ENCODE measurements at regions not wholly inside any gene's neighbourhood (a gene's known extent, or its start where the extent isn't known, plus 50 kb on each side); places are given as distances from the start of the nearest gene placed in this dataset.

DNA sequence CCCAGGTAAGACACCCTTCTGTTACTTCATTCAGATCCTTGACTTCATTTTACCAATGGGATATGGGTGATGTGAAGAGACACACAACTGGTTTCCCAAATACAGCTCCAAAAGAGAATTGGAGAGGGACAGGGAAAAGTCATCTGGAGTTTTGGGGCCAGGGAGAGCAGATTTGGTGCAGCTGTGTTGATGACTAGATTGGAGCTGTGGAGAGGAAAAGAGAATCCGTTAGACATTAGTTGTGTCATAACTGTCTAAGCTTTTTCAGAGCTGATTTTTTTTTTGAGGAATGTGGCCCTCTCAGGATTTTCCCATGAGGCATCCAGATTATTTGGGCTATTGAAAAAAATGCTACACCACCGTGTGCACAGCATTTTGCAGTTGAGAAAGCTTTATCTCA, 423.4 kb downstream of the DMAC1 start:
- H3K9me2 ChIP-seq (replicated peaks; ENCODE audit: low read depth, low read length): no peaks in the 10 kb centered on the region
- no peaks in the 10 kb centered on the region for H3K79me2 ChIP-seq (ENCODE audit: insufficient read depth, low read length)
- no peak overlapping the region for H3K4me2 ChIP-seq (ENCODE audit: low read depth, low read length, poor library complexity, severe bottlenecking)
- no peaks in the 10 kb centered on the region for H3K9me3 ChIP-seq (ENCODE audit: insufficient read depth, low read depth, low read length)
- no peak overlapping the region for H3K9ac ChIP-seq (ENCODE audit: low read depth, low read length, poor library complexity, severe bottlenecking)
- H3K36me3 ChIP-seq (ENCODE audit: insufficient read depth, low read length): no peaks in the 10 kb centered on the region
- H3F3A ChIP-seq (ENCODE audit: low read depth): no peaks in the 10 kb centered on the region
- H4K20me1 ChIP-seq (ENCODE audit: insufficient read depth, low read length, poor library complexity, severe bottlenecking): no peaks in the 10 kb centered on the region
- no peaks in the 10 kb centered on the region for H3K4me1 ChIP-seq (ENCODE audit: insufficient read depth, low read length, poor library complexity, severe bottlenecking)
- no peaks in the 10 kb centered on the region for H3K27me3 ChIP-seq (ENCODE audit: insufficient read depth, low read length, poor library complexity, severe bottlenecking)
- TF ChIP-seq, protein P1, sequence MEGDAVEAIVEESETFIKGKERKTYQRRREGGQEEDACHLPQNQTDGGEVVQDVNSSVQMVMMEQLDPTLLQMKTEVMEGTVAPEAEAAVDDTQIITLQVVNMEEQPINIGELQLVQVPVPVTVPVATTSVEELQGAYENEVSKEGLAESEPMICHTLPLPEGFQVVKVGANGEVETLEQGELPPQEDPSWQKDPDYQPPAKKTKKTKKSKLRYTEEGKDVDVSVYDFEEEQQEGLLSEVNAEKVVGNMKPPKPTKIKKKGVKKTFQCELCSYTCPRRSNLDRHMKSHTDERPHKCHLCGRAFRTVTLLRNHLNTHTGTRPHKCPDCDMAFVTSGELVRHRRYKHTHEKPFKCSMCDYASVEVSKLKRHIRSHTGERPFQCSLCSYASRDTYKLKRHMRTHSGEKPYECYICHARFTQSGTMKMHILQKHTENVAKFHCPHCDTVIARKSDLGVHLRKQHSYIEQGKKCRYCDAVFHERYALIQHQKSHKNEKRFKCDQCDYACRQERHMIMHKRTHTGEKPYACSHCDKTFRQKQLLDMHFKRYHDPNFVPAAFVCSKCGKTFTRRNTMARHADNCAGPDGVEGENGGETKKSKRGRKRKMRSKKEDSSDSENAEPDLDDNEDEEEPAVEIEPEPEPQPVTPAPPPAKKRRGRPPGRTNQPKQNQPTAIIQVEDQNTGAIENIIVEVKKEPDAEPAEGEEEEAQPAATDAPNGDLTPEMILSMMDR (conservative IDR thresholded peaks at IDR 0.05; ENCODE audit: low read length): no peak
- no peak for TF ChIP-seq EZH2phosphoT487 (IDR thresholded peaks at IDR 0.05; ENCODE audit: borderline replicate concordance)
- H2AFZ ChIP-seq (ENCODE audit: low read length): no peak overlapping the region
- H3K4me3 ChIP-seq (ENCODE audit: low read length, poor library complexity, severe bottlenecking): no peak overlapping the region

- TF ChIP-seq EZH2phosphoT487 (IDR thresholded peaks at IDR 0.05; ENCODE audit: borderline replicate concordance): no peak
- TF ChIP-seq, protein P1 (conservative IDR thresholded peaks at IDR 0.05; ENCODE audit: low read length): no peak
- no peak overlapping the region for H3K9ac ChIP-seq (ENCODE audit: low read depth, low read length, poor library complexity, severe bottlenecking)
- no peak overlapping the region for H2AFZ ChIP-seq (ENCODE audit: low read length)
- no peaks in the 10 kb centered on the region for H3K9me2 ChIP-seq (replicated peaks; ENCODE audit: low read depth, low read length)
- no peak overlapping the region for H3K4me2 ChIP-seq (ENCODE audit: low read depth, low read length, poor library complexity, severe bottlenecking)
- H3K4me1 ChIP-seq (ENCODE audit: insufficient read depth, low read length, poor library complexity, severe bottlenecking): no peaks in the 10 kb centered on the region
- no peaks in the 10 kb centered on the region for H3K9me3 ChIP-seq (ENCODE audit: insufficient read depth, low read depth, low read length)
- H4K20me1 ChIP-seq (ENCODE audit: insufficient read depth, low read length, poor library complexity, severe bottlenecking): no peaks in the 10 kb centered on the region
- H3K36me3 ChIP-seq (ENCODE audit: insufficient read depth, low read length): no peaks in the 10 kb centered on the region
- H3K4me3 ChIP-seq (ENCODE audit: low read length, poor library complexity, severe bottlenecking): no peak overlapping the region
- no peaks in the 10 kb centered on the region for H3K79me2 ChIP-seq (ENCODE audit: insufficient read depth, low read length)
- H3F3A ChIP-seq (ENCODE audit: low read depth): no peaks in the 10 kb centered on the region
- H3K27me3 ChIP-seq (ENCODE audit: insufficient read depth, low read length, poor library complexity, severe bottlenecking): no peaks in the 10 kb centered on the region
These were observed 424.5 kb downstream of the DMAC1 start for GRCh38 chr9:7375013-7375511.

DNA sequence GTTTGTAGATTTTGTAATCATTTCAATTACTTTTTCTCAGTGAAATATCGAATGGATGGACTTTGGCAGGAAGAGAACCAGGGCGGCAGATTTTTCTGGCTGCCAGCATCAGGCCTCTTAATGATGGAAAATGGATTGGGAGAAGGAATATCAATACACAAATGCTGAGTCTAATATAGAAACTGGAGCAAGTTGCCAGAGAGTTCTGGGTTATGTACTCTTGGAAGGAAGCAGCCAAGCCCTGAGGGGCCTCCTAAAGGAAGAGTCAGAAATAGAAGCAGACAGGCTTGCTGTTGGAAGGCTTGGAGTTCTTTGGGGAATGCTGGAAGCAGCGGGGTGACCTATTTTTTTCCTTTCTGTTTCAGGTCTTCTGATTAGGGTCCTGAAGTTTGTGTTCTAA, 428.6 kb downstream of the DMAC1 start:
- Histone ChIP-seq H4K20me1 (ENCODE audit: insufficient read depth, low read length, poor library complexity, severe bottlenecking) (no peaks in the 10 kb centered on the region), H3K79me2 (ENCODE audit: insufficient read depth, low read length) (no peaks in the 10 kb centered on the region), H3K9me3 (ENCODE audit: insufficient read depth, low read depth, low read length) (no peaks in the 10 kb centered on the region), H3K36me3 (ENCODE audit: insufficient read depth, low read length) (no peaks in the 10 kb centered on the region), H3K4me3 (ENCODE audit: low read length, poor library complexity, severe bottlenecking) (no peak overlapping the region), H3K9ac (ENCODE audit: low read depth, low read length, poor library complexity, severe bottlenecking) (no peak overlapping the region), H3K4me2 (ENCODE audit: low read depth, low read length, poor library complexity, severe bottlenecking) (no peak overlapping the region), H3F3A (ENCODE audit: low read depth) (no peaks in the 10 kb centered on the region), H3K9me2 (replicated peaks; ENCODE audit: low read depth, low read length) (no peaks in the 10 kb centered on the region), H3K4me1 (ENCODE audit: insufficient read depth, low read length, poor library complexity, severe bottlenecking) (no peaks in the 10 kb centered on the region), H3K27me3 (ENCODE audit: insufficient read depth, low read length, poor library complexity, severe bottlenecking) (no peaks in the 10 kb centered on the region), H2AFZ (ENCODE audit: low read length) (no peak overlapping the region)
- no peak for TF ChIP-seq EZH2phosphoT487 (IDR thresholded peaks at IDR 0.05; ENCODE audit: borderline replicate concordance)
- TF ChIP-seq, protein P1 (conservative IDR thresholded peaks at IDR 0.05; ENCODE audit: low read length): no peak

Measured in Loucy (cell line).